ENCODE measurements at regions not wholly inside any gene's neighbourhood (a gene's known extent, or its start where the extent isn't known, plus 50 kb on each side); places are given as distances from the start of the nearest gene placed in this dataset.

DNA sequence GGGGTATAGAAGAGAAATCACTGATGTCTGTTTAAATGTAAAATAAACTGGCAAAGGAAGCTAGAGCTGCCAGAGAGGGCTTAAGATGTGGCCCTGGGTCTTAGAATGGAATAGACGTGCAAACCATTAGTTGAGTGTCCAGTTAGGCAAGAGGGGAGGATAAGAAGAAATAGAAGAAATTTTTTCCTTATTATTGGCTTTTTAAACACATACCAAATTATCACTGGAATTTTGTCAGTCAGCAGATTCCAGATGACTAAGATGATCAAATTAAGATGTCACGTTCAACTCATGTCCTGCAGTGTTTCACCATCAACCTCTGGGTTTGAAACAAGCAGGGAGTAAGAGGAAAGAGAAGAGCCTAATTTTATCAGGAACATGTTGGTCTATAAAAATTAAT, 71.6 kb upstream of the C1orf21 start:
- no peak for DNase-seq (ENCODE audit: low read depth in 2 of 2)

DNA sequence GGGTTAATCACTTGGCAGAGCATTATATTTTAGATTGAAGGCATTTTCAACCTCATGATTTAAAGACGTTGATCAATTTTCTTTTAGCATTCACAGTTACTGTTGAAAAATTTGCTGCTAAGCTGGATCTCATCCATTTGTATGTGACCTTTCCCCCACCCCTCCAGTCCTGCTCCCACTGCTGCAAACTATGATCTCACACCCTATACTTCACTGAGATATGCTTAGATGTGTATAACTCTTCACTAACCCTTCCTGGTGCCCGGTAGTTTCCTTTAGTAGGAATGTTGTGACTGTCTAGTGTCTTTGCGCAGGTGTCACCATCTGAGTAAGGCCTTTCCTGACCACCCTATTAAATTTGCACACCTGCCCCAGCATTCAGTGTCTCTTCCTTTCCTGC, 67.0 kb upstream of the C1orf21 start:
- DNase-seq (ENCODE audit: low read depth in 2 of 2): no peak

GRCh38 chr1:184322253-184322652, 64.6 kb upstream of the C1orf21 start:
- DNase-seq (ENCODE audit: low read depth in 2 of 2): no peak

- DNase-seq (ENCODE audit: low read depth in 2 of 2): no peak
Observed at GRCh38 chr1:184324972-184325371, 61.9 kb upstream of the C1orf21 start.

DNA sequence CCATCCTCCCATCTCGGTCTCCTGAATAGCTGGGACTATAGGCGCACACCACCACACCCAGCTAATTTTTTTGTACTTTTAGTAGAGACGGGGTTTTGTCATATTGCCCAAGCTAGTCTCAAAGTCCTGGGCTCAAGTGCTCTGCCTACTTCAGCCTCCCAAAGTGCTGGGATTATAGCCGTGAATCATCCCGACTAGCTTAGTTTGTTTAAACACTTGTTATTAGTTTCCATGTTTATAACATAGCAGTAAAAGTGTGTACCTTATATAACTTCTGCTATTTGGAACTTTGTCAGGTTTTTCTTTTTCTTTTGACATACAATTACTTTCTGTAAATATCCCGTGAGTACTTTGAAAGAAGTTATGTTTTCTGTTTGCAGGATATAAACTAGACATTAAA, 60.6 kb upstream of the C1orf21 start:
- no peak for DNase-seq (ENCODE audit: low read depth in 2 of 2)

DNA sequence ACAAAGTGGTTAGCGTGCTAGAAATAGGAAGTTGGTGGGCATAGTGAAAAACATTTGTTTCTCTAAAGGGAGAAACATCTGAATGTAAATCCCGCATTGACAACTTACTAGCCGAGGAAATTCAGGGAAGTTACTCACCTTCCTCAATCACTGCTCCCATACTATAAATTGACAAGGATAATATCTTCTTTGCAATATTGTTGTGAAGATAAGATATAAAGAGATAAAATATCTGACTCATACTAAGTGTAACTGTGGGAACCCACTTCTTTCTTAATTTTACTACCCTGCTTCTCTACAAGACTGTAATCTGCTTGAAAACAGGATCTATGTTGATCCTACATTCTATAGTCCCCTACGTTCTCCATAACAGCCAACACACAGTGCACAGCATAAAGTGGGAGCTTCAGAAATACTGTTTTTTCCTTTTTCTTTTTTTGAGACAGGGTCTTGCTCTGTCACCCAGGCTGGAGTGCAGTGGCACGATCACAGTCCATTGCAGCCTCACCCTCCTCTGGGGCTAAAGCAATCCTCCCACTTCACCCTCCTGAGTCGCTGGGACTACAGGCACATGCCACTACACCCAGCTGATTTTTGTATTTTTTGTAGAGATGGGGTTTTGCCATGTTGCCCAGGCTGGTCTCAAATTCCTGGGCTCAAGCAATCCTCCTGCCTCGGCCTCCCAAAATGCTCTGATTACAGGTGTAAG, 57.4 kb upstream of the C1orf21 start:
- DNase-seq (ENCODE audit: low read depth in 2 of 2): no peak

DNA sequence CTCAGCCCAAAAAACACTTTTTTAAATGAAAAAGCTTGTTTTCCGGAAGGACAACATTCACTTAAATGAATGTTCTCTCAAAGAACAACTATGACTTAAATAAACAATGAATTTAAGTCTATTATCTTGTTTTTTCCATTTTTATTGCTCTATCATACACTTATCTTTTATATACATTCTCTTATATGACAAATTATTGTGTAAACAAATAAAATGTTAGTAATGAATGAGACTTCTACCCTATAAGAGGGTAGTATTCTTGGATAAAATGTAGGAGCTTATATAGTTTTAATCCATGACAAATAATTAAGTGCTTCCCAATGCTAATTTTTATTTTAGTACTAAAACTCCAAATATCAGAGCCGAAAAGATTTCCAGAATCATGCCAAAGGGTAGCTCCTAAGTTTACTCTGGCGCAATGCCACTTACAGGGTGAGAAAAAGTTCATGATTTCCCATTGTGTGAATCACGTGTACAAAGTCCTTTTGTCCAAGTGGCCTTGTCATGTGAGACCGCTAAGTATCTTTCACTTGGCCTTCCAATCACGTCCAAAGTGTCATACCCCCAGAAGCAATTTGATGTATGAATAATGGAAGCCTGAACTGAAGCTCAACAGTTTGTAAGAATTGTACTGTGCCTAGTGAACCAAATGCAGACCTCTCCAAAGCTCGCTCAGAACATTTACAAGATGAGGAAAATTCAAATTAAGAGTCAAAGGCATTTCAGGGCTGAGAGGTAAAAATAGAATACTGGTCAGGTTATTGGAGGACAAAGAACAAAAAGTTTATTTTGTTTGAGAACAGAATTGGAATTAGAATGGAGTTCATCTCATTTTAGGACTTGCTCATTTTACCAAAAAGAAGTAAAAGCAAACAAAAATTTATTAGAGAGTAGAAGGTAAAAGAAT, 56.6 kb upstream of the C1orf21 start:
- no peak for DNase-seq (ENCODE audit: low read depth in 2 of 2)

DNA sequence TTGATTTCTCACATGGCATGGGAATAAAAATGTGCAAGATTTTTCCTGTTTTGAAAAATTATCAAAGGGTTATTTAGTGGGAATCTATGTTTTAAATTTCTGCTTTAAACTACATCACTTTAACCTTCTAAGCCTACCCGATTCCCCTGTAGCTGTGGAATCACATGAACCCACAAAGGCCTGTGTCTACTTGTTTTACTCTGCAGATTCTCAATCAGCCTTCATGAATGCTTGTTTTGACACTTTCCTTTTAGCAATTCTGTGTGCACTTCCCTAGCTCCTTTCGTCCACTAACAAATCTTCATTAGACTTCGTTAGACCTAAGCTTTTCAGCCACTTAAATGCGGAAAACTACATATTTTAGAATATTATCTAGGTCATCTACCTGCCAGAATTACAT, 56.0 kb upstream of the C1orf21 start:
- no peak for DNase-seq (ENCODE audit: low read depth in 2 of 2)
